ENCODE measurements at regions not wholly inside any gene's neighbourhood (a gene's known extent, or its start where the extent isn't known, plus 50 kb on each side); places are given as distances from the start of the nearest gene placed in this dataset.

- Mint-ChIP-seq H3K4me1 (ENCODE audit: low read depth) (no peaks in the 10 kb centered on the region), H3K27me3 (ENCODE audit: insufficient read depth) (no peaks in the 10 kb centered on the region), H3K36me3 (ENCODE audit: low read depth) (no peaks in the 10 kb centered on the region), H3K27ac (no peak overlapping the region), H3K4me3 (no peak overlapping the region), H3K9me3 (no peaks in the 10 kb centered on the region)
- DNase-seq (ENCODE audit: low spot score) = no peak
- intact Hi-C loops (cut with micrococcal nuclease) = no loop called here
Observed at GRCh38 chr4:129481107-129481506, 385.2 kb downstream of the C4orf33 start.

- H3K27ac Mint-ChIP-seq = no peak overlapping the region
- H3K4me1 Mint-ChIP-seq (ENCODE audit: low read depth) = no peaks in the 10 kb centered on the region
Observed at GRCh38 chr4:129488427-129488826, 392.5 kb downstream of the C4orf33 start.

GRCh38 chr4:129490516-129490915 lies 394.6 kb downstream of the C4orf33 start:
- no peak overlapping the region for H3K4me3 Mint-ChIP-seq
- no peaks in the 10 kb centered on the region for H3K36me3 Mint-ChIP-seq (ENCODE audit: low read depth)
- H3K4me1 Mint-ChIP-seq (ENCODE audit: low read depth) = no peaks in the 10 kb centered on the region
- H3K27me3 Mint-ChIP-seq (ENCODE audit: insufficient read depth) = no peaks in the 10 kb centered on the region
- H3K27ac Mint-ChIP-seq = no peak overlapping the region
- DNase-seq (ENCODE audit: low spot score) = no peak
- H3K9me3 Mint-ChIP-seq = no peaks in the 10 kb centered on the region
- intact Hi-C loops (cut with micrococcal nuclease) = no loop called here

More at GRCh38 chr4:129488427-129488826, 392.5 kb downstream of the C4orf33 start:
- DNase-seq (ENCODE audit: low spot score) = no peak
- no peaks in the 10 kb centered on the region for H3K27me3 Mint-ChIP-seq (ENCODE audit: insufficient read depth)
- H3K9me3 Mint-ChIP-seq = no peaks in the 10 kb centered on the region
- H3K4me3 Mint-ChIP-seq = no peak overlapping the region
- H3K36me3 Mint-ChIP-seq (ENCODE audit: low read depth) = no peaks in the 10 kb centered on the region
- intact Hi-C loops (cut with micrococcal nuclease) = no loop called here

- H3K4me3 Mint-ChIP-seq = no peak overlapping the region
- no peaks in the 10 kb centered on the region for H3K9me3 Mint-ChIP-seq
- H3K36me3 Mint-ChIP-seq (ENCODE audit: low read depth) = no peaks in the 10 kb centered on the region
- intact Hi-C loops (cut with micrococcal nuclease) = no loop called here
- no peaks in the 10 kb centered on the region for H3K4me1 Mint-ChIP-seq (ENCODE audit: low read depth)
- H3K27ac Mint-ChIP-seq = no peak overlapping the region
- no peak for DNase-seq (ENCODE audit: low spot score)
- H3K27me3 Mint-ChIP-seq (ENCODE audit: insufficient read depth) = no peaks in the 10 kb centered on the region
Observed at GRCh38 chr4:129498626-129499025, 402.7 kb downstream of the C4orf33 start.

- H3K4me1 Mint-ChIP-seq (ENCODE audit: low read depth) = no peaks in the 10 kb centered on the region
- H3K27ac Mint-ChIP-seq = no peak overlapping the region
- no peaks in the 10 kb centered on the region for H3K9me3 Mint-ChIP-seq
- intact Hi-C loops (cut with micrococcal nuclease) = no loop called here
- H3K36me3 Mint-ChIP-seq (ENCODE audit: low read depth) = no peaks in the 10 kb centered on the region
- no peak overlapping the region for H3K4me3 Mint-ChIP-seq
- no peak for DNase-seq (ENCODE audit: low spot score)
- H3K27me3 Mint-ChIP-seq (ENCODE audit: insufficient read depth) = no peaks in the 10 kb centered on the region
Observed at GRCh38 chr4:129514852-129515251, 418.9 kb downstream of the C4orf33 start.

GRCh38 chr4:129515356-129515755 lies 419.4 kb downstream of the C4orf33 start:
- Mint-ChIP-seq H3K27me3 (ENCODE audit: insufficient read depth) (no peaks in the 10 kb centered on the region), H3K36me3 (ENCODE audit: low read depth) (no peaks in the 10 kb centered on the region), H3K9me3 (no peaks in the 10 kb centered on the region), H3K4me3 (no peak overlapping the region), H3K4me1 (ENCODE audit: low read depth) (no peaks in the 10 kb centered on the region), H3K27ac (no peak overlapping the region)
- no peak for DNase-seq (ENCODE audit: low spot score)
- intact Hi-C loops (cut with micrococcal nuclease) = no loop called here

- intact Hi-C loops (cut with micrococcal nuclease) = no loop called here
- Mint-ChIP-seq H3K27ac (no peak overlapping the region), H3K4me1 (ENCODE audit: low read depth) (no peaks in the 10 kb centered on the region), H3K4me3 (no peak overlapping the region), H3K9me3 (no peaks in the 10 kb centered on the region), H3K27me3 (ENCODE audit: insufficient read depth) (peaks cover 2% of the 10 kb centered on the region), H3K36me3 (ENCODE audit: low read depth) (no peaks in the 10 kb centered on the region)
- no peak for DNase-seq (ENCODE audit: low spot score)
Observed at GRCh38 chr4:129526812-129527211, 430.9 kb downstream of the C4orf33 start.

GRCh38 chr4:129531253-129531652 lies 435.3 kb downstream of the C4orf33 start:
- H3K9me3 Mint-ChIP-seq = no peaks in the 10 kb centered on the region
- H3K4me1 Mint-ChIP-seq (ENCODE audit: low read depth) = peaks cover 8% of the 10 kb centered on the region
- no peak overlapping the region for H3K4me3 Mint-ChIP-seq
- intact Hi-C loops (cut with micrococcal nuclease) = no loop called here
- peaks cover 2% of the 10 kb centered on the region for H3K27me3 Mint-ChIP-seq (ENCODE audit: insufficient read depth)
- DNase-seq (ENCODE audit: low spot score) = no peak
- no peak overlapping the region for H3K27ac Mint-ChIP-seq
- H3K36me3 Mint-ChIP-seq (ENCODE audit: low read depth) = no peaks in the 10 kb centered on the region

- Mint-ChIP-seq H3K27me3 (ENCODE audit: insufficient read depth) (peaks cover 2% of the 10 kb centered on the region), H3K27ac (no peak overlapping the region), H3K4me3 (no peak overlapping the region), H3K4me1 (ENCODE audit: low read depth) (peaks cover 8% of the 10 kb centered on the region), H3K9me3 (no peaks in the 10 kb centered on the region), H3K36me3 (ENCODE audit: low read depth) (no peaks in the 10 kb centered on the region)
- intact Hi-C loops (cut with micrococcal nuclease) = no loop called here
- DNase-seq (ENCODE audit: low spot score) = no peak
Observed at GRCh38 chr4:129532573-129532972, 436.6 kb downstream of the C4orf33 start.

GRCh38 chr4:129543299-129543698 lies 447.3 kb downstream of the C4orf33 start:
- peaks cover 3% of the 10 kb centered on the region for H3K9me3 Mint-ChIP-seq
- H3K4me3 Mint-ChIP-seq = no peak overlapping the region
- H3K27ac Mint-ChIP-seq = no peak overlapping the region
- no peak for DNase-seq (ENCODE audit: low spot score)
- intact Hi-C loops (cut with micrococcal nuclease) = no loop called here
- H3K36me3 Mint-ChIP-seq (ENCODE audit: low read depth) = no peaks in the 10 kb centered on the region
- no peaks in the 10 kb centered on the region for H3K27me3 Mint-ChIP-seq (ENCODE audit: insufficient read depth)
- no peaks in the 10 kb centered on the region for H3K4me1 Mint-ChIP-seq (ENCODE audit: low read depth)

GRCh38 chr4:129545599-129546278 lies 449.8 kb downstream of the C4orf33 start:
- DNase-seq (ENCODE audit: low spot score) = no peak
- H3K27me3 Mint-ChIP-seq (ENCODE audit: insufficient read depth) = no peaks in the 10 kb centered on the region

GRCh38 chr4:129546531-129546930 lies 450.6 kb downstream of the C4orf33 start:
- intact Hi-C loops (cut with micrococcal nuclease) = no loop called here
- peaks cover 3% of the 10 kb centered on the region for H3K9me3 Mint-ChIP-seq
- H3K27ac Mint-ChIP-seq = no peak overlapping the region
- no peak overlapping the region for H3K4me3 Mint-ChIP-seq
- H3K36me3 Mint-ChIP-seq (ENCODE audit: low read depth) = no peaks in the 10 kb centered on the region
- no peaks in the 10 kb centered on the region for H3K4me1 Mint-ChIP-seq (ENCODE audit: low read depth)
- no peaks in the 10 kb centered on the region for H3K27me3 Mint-ChIP-seq (ENCODE audit: insufficient read depth)
- DNase-seq (ENCODE audit: low spot score) = no peak

More at GRCh38 chr4:129545599-129546278, 449.8 kb downstream of the C4orf33 start:
- intact Hi-C loops (cut with micrococcal nuclease) = no loop called here
- no peaks in the 10 kb centered on the region for H3K36me3 Mint-ChIP-seq (ENCODE audit: low read depth)
- H3K4me1 Mint-ChIP-seq (ENCODE audit: low read depth) = no peaks in the 10 kb centered on the region
- H3K4me3 Mint-ChIP-seq = no peak overlapping the region
- peaks cover 3% of the 10 kb centered on the region for H3K9me3 Mint-ChIP-seq
- H3K27ac Mint-ChIP-seq = no peak overlapping the region

GRCh38 chr4:129550281-129550785 lies 454.4 kb downstream of the C4orf33 start:
- H3K4me1 Mint-ChIP-seq (ENCODE audit: low read depth) = no peaks in the 10 kb centered on the region
- H3K4me3 Mint-ChIP-seq = no peak overlapping the region
- H3K9me3 Mint-ChIP-seq = no peaks in the 10 kb centered on the region
- intact Hi-C loops (cut with micrococcal nuclease) = no loop called here
- H3K36me3 Mint-ChIP-seq (ENCODE audit: low read depth) = no peaks in the 10 kb centered on the region
- no peak overlapping the region for H3K27ac Mint-ChIP-seq
- no peaks in the 10 kb centered on the region for H3K27me3 Mint-ChIP-seq (ENCODE audit: insufficient read depth)
- DNase-seq (ENCODE audit: low spot score) = no peak

- Mint-ChIP-seq H3K27ac (no peak overlapping the region), H3K36me3 (ENCODE audit: low read depth) (no peaks in the 10 kb centered on the region), H3K4me3 (no peak overlapping the region), H3K4me1 (ENCODE audit: low read depth) (no peaks in the 10 kb centered on the region), H3K27me3 (ENCODE audit: insufficient read depth) (no peaks in the 10 kb centered on the region), H3K9me3 (no peaks in the 10 kb centered on the region)
- intact Hi-C loops (cut with micrococcal nuclease) = no loop called here
- no peak for DNase-seq (ENCODE audit: low spot score)
Observed at GRCh38 chr4:129561280-129561679, 465.3 kb downstream of the C4orf33 start.

All from activated T-helper 1 cell treated with anti-CD3 and anti-CD28 coated beads, Interleukin-12 subunit alpha, Interleukin-12 subunit beta, Interleukin-2, Interleukin-4 antibody, amounts not matched to agents 30 ng/mL and 10 ng/mL and 1 ng/mL, durations not matched to agents 14 hours and 24 hours and 36 hours (primary cell).